Common myeloid progenitor, CD34-positive (primary cell): ENCODE measurements at regions not wholly inside any gene's neighbourhood (a gene's known extent, or its start where the extent isn't known, plus 50 kb on each side); places are given as distances from the start of the nearest gene placed in this dataset.

Source experiments
- CTCF ChIA-PET: fragments of 350-600 bp; sonication (Branson Sonifier 250); formaldehyde crosslinking; loops from one replicate; lab custom pipeline; 2021; ENCODE audit warnings: antibody characterized with exemption; lab: Charles Lee
- POLR2A ChIA-PET: fragments of 350-600 bp; sonication (Branson Sonifier 250); formaldehyde crosslinking; loops from one replicate; lab custom pipeline; 2021; ENCODE audit warnings: antibody characterized with exemption; lab: Charles Lee
- DNase-seq, 3 donors: peaks; one replicate each; pipeline versions ENCODE4 v3.0.0 to v3.0.0-alpha.2; 2013
- H3K27ac ChIP-seq, 2 experiments: 1 replicate in 1 of 2; 2 replicates in 1 of 2; pipeline ENCODE4 v1.7.0; 2013; ENCODE audit warnings: inconsistent platforms in 2 of 2, low read length in 2 of 2, mild to moderate bottlenecking in 2 of 2, low read depth in 1 of 2, moderate library complexity in 1 of 2; ENCODE audit not compliant: severe bottlenecking in 2 of 2, insufficient read depth in 1 of 2, poor library complexity in 1 of 2
- H3K27me3 ChIP-seq, 5 experiments: replicated peaks in 2 of 5; 1 replicate in 3 of 5; 2 replicates in 2 of 5; pipeline versions ENCODE4 v1.6.1 to v1.7.0; 2013; ENCODE audit warnings: low read length in 4 of 5, mild to moderate bottlenecking in 2 of 5, moderate library complexity in 2 of 5, inconsistent platforms in 1 of 5; ENCODE audit not compliant: insufficient read depth in 5 of 5, control insufficient read depth in 4 of 5
- H3K36me3 ChIP-seq, 4 experiments: 1 replicate in 2 of 4; 2 replicates in 2 of 4; pipeline versions ENCODE4 v1.6.1 to v1.7.0; 2013; ENCODE audit warnings: low read length in 3 of 4, control low read depth in 1 of 4, mild to moderate bottlenecking in 1 of 4; ENCODE audit not compliant: control insufficient read depth in 4 of 4, insufficient read depth in 4 of 4
- H3K4me1 ChIP-seq, 4 experiments: 1 replicate in 3 of 4; 2 replicates in 1 of 4; pipeline versions ENCODE4 v1.6.1 to v1.7.1; 2013; ENCODE audit warnings: low read length in 3 of 4, mild to moderate bottlenecking in 3 of 4, control low read depth in 1 of 4, inconsistent platforms in 1 of 4, moderate library complexity in 1 of 4; ENCODE audit not compliant: control insufficient read depth in 4 of 4, insufficient read depth in 4 of 4; ENCODE audit errors: control extremely low read depth in 1 of 4
- H3K4me3 ChIP-seq, 7 experiments: 1 replicate in 4 of 7; 2 replicates in 3 of 7; pipeline versions ENCODE4 v1.5.1 to v1.7.0; 2013; ENCODE audit warnings: mild to moderate bottlenecking in 7 of 7, low read length in 6 of 7, moderate library complexity in 6 of 7, inconsistent platforms in 2 of 7, low read depth in 2 of 7, control low read depth in 1 of 7; ENCODE audit not compliant: insufficient read depth in 4 of 7, control insufficient read depth in 1 of 7; ENCODE audit errors: extremely low read depth in 1 of 7
- H3K9me3 ChIP-seq, 5 experiments: 1 replicate in 4 of 5; 2 replicates in 1 of 5; pipeline versions ENCODE4 v1.6.1 to v1.7.1; 2013; ENCODE audit warnings: low read length in 4 of 5, mild to moderate bottlenecking in 2 of 5, inconsistent platforms in 1 of 5, low read depth in 1 of 5, moderate library complexity in 1 of 5; ENCODE audit not compliant: control insufficient read depth in 4 of 5, insufficient read depth in 2 of 5; ENCODE audit errors: control extremely low read depth in 1 of 5
- WGBS: methylation state at CpG from one replicate; pipeline ENCODE4 v1.1.5; 2013; ENCODE audit not compliant: insufficient coverage; 5-methylcytosine and 5-hydroxymethylcytosine counted together

- Histone ChIP-seq H3K27ac (no peak overlapping the region), H3K4me1 (peaks cover 0 to 3% (median 0%) of the 10 kb centered on the region in 4 experiments), H3K27me3 (no peaks in the 10 kb centered on the region), H3K9me3 (peaks cover 4 to 39% (median 20%) of the 10 kb centered on the region in 5 experiments), H3K36me3 (no peaks in the 10 kb centered on the region), H3K4me3 (no peak overlapping the region)
- no peak for DNase-seq
- ChIA-PET POLR2A (no interaction called here), CTCF (no interaction called here)
- 93% methylated on average over 3 of the region's 4 CpGs for WGBS
Measured at GRCh38 chr21:32858628-32859027, 87.1 kb upstream of the PAXBP1 start.

- POLR2A ChIA-PET: no interaction called here
- Histone ChIP-seq H3K4me1 (peaks cover 0 to 3% (median 0%) of the 10 kb centered on the region in 4 experiments), H3K4me3 (no peak overlapping the region), H3K27me3 (peaks cover 0 to 2% (median 0%) of the 10 kb centered on the region in 5 experiments), H3K27ac (no peak overlapping the region), H3K36me3 (no peaks in the 10 kb centered on the region), H3K9me3 (peaks cover 4 to 32% (median 19%) of the 10 kb centered on the region in 5 experiments)
- no peak for DNase-seq
- CTCF ChIA-PET: no interaction called here
Measured at GRCh38 chr21:32860399-32860798, 88.8 kb upstream of the PAXBP1 start.

- H3K4me3 ChIP-seq: no peak overlapping the region
- POLR2A ChIA-PET: no interaction called here
- DNase-seq: no peak
- H3K9me3 ChIP-seq: peaks cover 3 to 31% (median 19%) of the 10 kb centered on the region in 5 experiments
- CTCF ChIA-PET: no interaction called here
- no peaks in the 10 kb centered on the region for H3K36me3 ChIP-seq
- WGBS: 94% methylated on average over 3 of the region's 4 CpGs
- peaks cover 0 to 2% (median 0%) of the 10 kb centered on the region in 5 experiments for H3K27me3 ChIP-seq
- H3K4me1 ChIP-seq: peaks cover 0 to 3% (median 0%) of the 10 kb centered on the region in 4 experiments
- no peak overlapping the region for H3K27ac ChIP-seq
Measured at GRCh38 chr21:32861866-32862265, 90.3 kb upstream of the PAXBP1 start.

- no peak overlapping the region for H3K27ac ChIP-seq
- ChIA-PET POLR2A (interaction anchor here (0.6 kb wide), 1 partner anchor 605 kb away, joined by 3 read pairs; no protein-coding TSS in a partner anchor), CTCF (interaction anchor here (1.1 to 2.4 kb wide), 2 partner anchors 15 to 35 kb away, joined by 3 to 7 read pairs; no protein-coding TSS in a partner anchor)
- H3K4me3 ChIP-seq: no peak overlapping the region
- H3K27me3 ChIP-seq: peaks cover 0 to 8% (median 0%) of the 10 kb centered on the region in 5 experiments
- no peak for DNase-seq
- WGBS: 95% methylated on average over 4 of the region's 4 CpGs
- peaks cover 0 to under 1% (median 0%) of the 10 kb centered on the region in 5 experiments for H3K9me3 ChIP-seq
- no peaks in the 10 kb centered on the region for H3K4me1 ChIP-seq
- H3K36me3 ChIP-seq: no peaks in the 10 kb centered on the region
Measured at GRCh38 chr21:32867597-32867996, 96.0 kb upstream of the PAXBP1 start.

GRCh38 chr21:32868631-32869454, 97.3 kb upstream of the PAXBP1 start:
- WGBS: 94% methylated on average over 7 of the region's 11 CpGs
- no peak for DNase-seq
- Histone ChIP-seq H3K9me3 (peaks cover 0 to 3% (median 0%) of the 10 kb centered on the region in 5 experiments), H3K27me3 (peaks cover 0 to 8% (median 0%) of the 10 kb centered on the region in 5 experiments), H3K27ac (no peak overlapping the region), H3K36me3 (no peaks in the 10 kb centered on the region), H3K4me3 (no peak overlapping the region), H3K4me1 (no peaks in the 10 kb centered on the region)
- ChIA-PET POLR2A (no interaction called here), CTCF (interaction anchor here (2.4 kb wide), 1 partner anchor 16 kb away, joined by 7 read pairs; no protein-coding TSS in a partner anchor)

- no peaks in the 10 kb centered on the region for H3K36me3 ChIP-seq
- H3K27me3 ChIP-seq: peaks cover 0 to 8% (median 0%) of the 10 kb centered on the region in 5 experiments
- H3K4me1 ChIP-seq: no peaks in the 10 kb centered on the region
- CTCF ChIA-PET: no interaction called here
- DNase-seq: no peak
- H3K27ac ChIP-seq: no peak overlapping the region
- POLR2A ChIA-PET: no interaction called here
- WGBS: 68% methylated on average over 2 of the region's 3 CpGs
- no peak overlapping the region for H3K4me3 ChIP-seq
- peaks cover 0 to 3% (median 0%) of the 10 kb centered on the region in 5 experiments for H3K9me3 ChIP-seq
Measured at GRCh38 chr21:32869459-32869858, 97.9 kb upstream of the PAXBP1 start.

GRCh38 chr21:32876426-32876825, 104.9 kb upstream of the PAXBP1 start:
- CTCF ChIA-PET: no interaction called here
- H3K9me3 ChIP-seq: peaks cover 0 to 3% (median 0%) of the 10 kb centered on the region in 5 experiments
- WGBS: 92% methylated on average over 2 of the region's 3 CpGs

More at GRCh38 chr21:32876426-32876825, 104.9 kb upstream of the PAXBP1 start:
- no peak overlapping the region for H3K4me3 ChIP-seq
- H3K36me3 ChIP-seq: no peaks in the 10 kb centered on the region
- no peaks in the 10 kb centered on the region for H3K27me3 ChIP-seq
- DNase-seq: no peak
- no peaks in the 10 kb centered on the region for H3K4me1 ChIP-seq
- H3K27ac ChIP-seq: no peak overlapping the region
- POLR2A ChIA-PET: no interaction called here
